T-helper 17 cell (primary cell): ENCODE measurements at regions not wholly inside any gene's neighbourhood (a gene's known extent, or its start where the extent isn't known, plus 50 kb on each side); places are given as distances from the start of the nearest gene placed in this dataset.

Experiments
- ATAC-seq: fragments of 150-1000 bp; cut with Tn5 transposase; 2 replicates; pipeline ENCODE4 v1.10.0; 2021; ENCODE audit warnings: mild to moderate bottlenecking, moderate library complexity
- DNase-seq, 3 donors: peaks; one replicate each; pipeline versions ENCODE4 v3.0.0 to v3.0.0-alpha.2; 2020 to 2021
- H3K9me3 ChIP-seq: one replicate; pipeline ENCODE4 v1.7.0; 2013; ENCODE audit warnings: low read length, mild to moderate bottlenecking; ENCODE audit not compliant: control insufficient read depth, poor library complexity, severe bottlenecking
- H3K27ac Mint-ChIP-seq: one replicate; pipeline ENCODE4 v1.8.0; 2022; ENCODE audit warnings: mild to moderate bottlenecking, moderate library complexity, mixed read lengths
- H3K27me3 Mint-ChIP-seq: one replicate; pipeline ENCODE4 v1.8.0; 2022; ENCODE audit warnings: mixed read lengths
- H3K36me3 Mint-ChIP-seq: one replicate; pipeline ENCODE4 v1.8.0; 2022; ENCODE audit warnings: low read depth, mixed read lengths
- H3K4me1 Mint-ChIP-seq: one replicate; pipeline ENCODE4 v1.8.0; 2022; ENCODE audit warnings: mild to moderate bottlenecking, mixed read lengths
- H3K4me3 Mint-ChIP-seq: one replicate; pipeline ENCODE4 v1.8.0; 2022; ENCODE audit warnings: mild to moderate bottlenecking, moderate library complexity, mixed read lengths

- H3K9me3 ChIP-seq, result no peaks in the 10 kb centered on the region
- Mint-ChIP-seq H3K27ac (no peak overlapping the region), H3K27me3 (peaks cover 6% of the 10 kb centered on the region), H3K4me3 (no peak overlapping the region), H3K36me3 (no peaks in the 10 kb centered on the region), H3K4me1 (no peaks in the 10 kb centered on the region)
- DNase-seq, result no peak
- ATAC-seq, result no peak
Measured at GRCh38 chr4:185881430-185881829, 69.4 kb upstream of the SORBS2 start.

DNA sequence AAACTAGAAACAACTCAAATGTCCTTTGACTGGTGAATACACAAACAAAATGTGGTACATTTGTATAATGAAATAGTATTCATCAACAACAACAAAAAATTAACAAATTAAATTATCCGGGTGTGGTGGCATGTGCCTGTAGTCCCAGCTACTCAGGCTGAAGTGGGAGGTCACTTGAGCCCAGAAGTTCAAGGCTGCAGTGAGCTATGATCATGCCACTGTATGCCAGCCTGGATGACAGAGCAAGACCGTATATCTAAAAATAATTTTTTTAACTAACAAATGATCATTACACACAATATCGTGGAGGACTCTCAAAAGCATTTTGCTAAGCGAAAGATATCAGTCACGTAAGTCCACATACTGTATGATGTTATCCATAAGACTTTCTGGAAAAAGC is 71.6 kb upstream of the SORBS2 start:
- Mint-ChIP-seq H3K27ac (no peak overlapping the region), H3K27me3 (peaks cover 4% of the 10 kb centered on the region), H3K36me3 (no peaks in the 10 kb centered on the region), H3K4me1 (peaks cover 7% of the 10 kb centered on the region), H3K4me3 (no peak overlapping the region)
- DNase-seq (no peak), ATAC-seq (no peak)
- H3K9me3 ChIP-seq, result no peaks in the 10 kb centered on the region

GRCh38 chr4:185885075-185885474 is 73.1 kb upstream of the SORBS2 start:
- no peak for ATAC-seq
- Mint-ChIP-seq H3K36me3 (no peaks in the 10 kb centered on the region), H3K27ac (no peak overlapping the region), H3K4me1 (peaks cover 7% of the 10 kb centered on the region), H3K4me3 (no peak overlapping the region), H3K27me3 (peaks cover 4% of the 10 kb centered on the region)
- DNase-seq, result no peak
- H3K9me3 ChIP-seq, result no peaks in the 10 kb centered on the region

GRCh38 chr4:185885604-185886003 is 73.6 kb upstream of the SORBS2 start:
- no peak for ATAC-seq
- Mint-ChIP-seq H3K4me1 (peaks cover 7% of the 10 kb centered on the region), H3K27me3 (peaks cover 4% of the 10 kb centered on the region), H3K36me3 (no peaks in the 10 kb centered on the region), H3K27ac (no peak overlapping the region), H3K4me3 (no peak overlapping the region)
- no peaks in the 10 kb centered on the region for H3K9me3 ChIP-seq
- no peak for DNase-seq

DNA sequence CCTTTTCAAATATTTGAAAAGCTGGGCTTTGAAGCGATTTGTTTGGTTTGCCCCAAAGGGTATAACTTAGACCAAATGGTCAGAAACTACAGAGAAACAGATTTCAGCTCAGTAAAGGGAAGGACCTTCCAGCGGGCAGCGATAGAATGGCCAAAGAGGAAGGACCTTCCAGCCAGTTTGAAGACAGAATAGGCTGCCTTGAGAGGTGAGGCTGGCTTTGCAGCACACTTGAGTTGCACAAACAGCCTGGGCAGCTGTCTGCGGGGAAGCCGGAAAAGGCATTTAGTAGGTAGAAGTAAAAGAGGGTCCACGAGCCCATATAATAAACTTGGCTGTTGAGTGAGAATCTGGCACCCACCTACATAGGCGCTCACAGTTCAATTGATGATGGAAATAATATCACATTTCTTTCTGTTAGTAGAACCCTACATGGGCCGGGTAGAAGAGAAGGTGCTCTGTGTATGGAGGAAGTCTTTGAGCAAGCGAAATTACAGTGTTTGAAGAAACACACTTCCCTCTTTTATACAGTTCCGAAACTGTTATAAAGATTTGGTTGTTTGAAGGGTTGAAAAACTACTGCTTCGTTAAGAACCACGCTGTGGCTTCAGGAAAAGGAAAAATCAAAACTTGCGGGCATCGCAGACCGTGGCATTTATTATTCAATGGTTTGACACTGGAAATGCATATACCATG is 75.0 kb upstream of the SORBS2 start:
- no peak overlapping the region for H3K27ac Mint-ChIP-seq
- DNase-seq (no peak), ATAC-seq (no peak)
- peaks cover 7% of the 10 kb centered on the region for H3K4me1 Mint-ChIP-seq
- H3K9me3 ChIP-seq, result no peaks in the 10 kb centered on the region
- no peak overlapping the region for H3K4me3 Mint-ChIP-seq
- H3K27me3 Mint-ChIP-seq, result peaks cover 5% of the 10 kb centered on the region
- no peaks in the 10 kb centered on the region for H3K36me3 Mint-ChIP-seq

- no peak overlapping the region for H3K4me3 Mint-ChIP-seq
- H3K9me3 ChIP-seq, result no peaks in the 10 kb centered on the region
- H3K4me1 Mint-ChIP-seq, result peaks cover 7% of the 10 kb centered on the region
- H3K27ac Mint-ChIP-seq, result no peak overlapping the region
- no peaks in the 10 kb centered on the region for H3K36me3 Mint-ChIP-seq
- H3K27me3 Mint-ChIP-seq, result peaks cover 13% of the 10 kb centered on the region
- no peak for ATAC-seq
- DNase-seq, result no peak
Measured at GRCh38 chr4:185888676-185889075, 76.7 kb upstream of the SORBS2 start.

DNA sequence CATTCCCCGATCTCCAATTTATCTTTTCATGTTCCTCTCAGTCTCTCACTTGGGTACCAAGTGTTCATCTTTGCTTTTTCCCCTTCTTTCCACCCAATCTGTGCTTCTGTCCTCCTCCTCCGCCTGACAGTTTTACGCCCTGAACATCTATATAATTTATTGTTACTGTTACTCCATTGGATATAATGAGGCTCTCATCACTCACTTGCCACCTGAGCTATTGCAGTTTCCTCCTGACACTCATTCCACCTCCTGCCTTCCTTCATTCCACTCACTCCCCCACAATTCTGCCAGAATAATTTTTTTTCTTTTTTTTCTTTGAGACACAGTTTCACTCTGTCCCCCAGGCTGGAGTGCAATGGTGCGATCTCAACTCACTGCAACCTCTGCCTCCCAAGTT is 77.6 kb upstream of the SORBS2 start:
- no peaks in the 10 kb centered on the region for H3K9me3 ChIP-seq
- no peak overlapping the region for H3K4me3 Mint-ChIP-seq
- DNase-seq (no peak), ATAC-seq (no peak)
- H3K36me3 Mint-ChIP-seq, result no peaks in the 10 kb centered on the region
- peaks cover 13% of the 10 kb centered on the region for H3K27me3 Mint-ChIP-seq
- H3K27ac Mint-ChIP-seq, result no peak overlapping the region
- H3K4me1 Mint-ChIP-seq, result peaks cover 7% of the 10 kb centered on the region

DNA sequence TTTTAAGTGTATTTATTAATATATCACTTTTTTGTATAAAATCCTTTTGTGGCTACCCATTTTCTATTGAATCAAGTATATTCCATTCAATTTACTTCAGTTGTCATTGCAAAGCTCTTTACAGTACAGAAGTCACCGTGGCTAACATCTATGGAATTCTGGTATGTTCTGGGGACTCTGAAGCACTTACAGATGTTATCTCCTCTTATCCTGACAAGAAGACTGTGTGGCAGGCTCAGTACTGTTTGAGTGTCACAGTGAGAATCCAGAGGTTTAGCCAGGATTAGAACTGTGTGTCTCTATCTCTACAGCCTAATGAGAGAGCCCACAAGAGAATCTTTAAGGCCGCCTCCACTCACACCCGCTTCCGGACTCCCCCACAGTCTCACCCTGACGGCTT is 78.2 kb upstream of the SORBS2 start:
- Mint-ChIP-seq H3K4me1 (peaks cover 7% of the 10 kb centered on the region), H3K4me3 (no peak overlapping the region), H3K36me3 (no peaks in the 10 kb centered on the region), H3K27ac (no peak overlapping the region), H3K27me3 (peaks cover 13% of the 10 kb centered on the region)
- no peaks in the 10 kb centered on the region for H3K9me3 ChIP-seq
- DNase-seq (no peak), ATAC-seq (no peak)

DNA sequence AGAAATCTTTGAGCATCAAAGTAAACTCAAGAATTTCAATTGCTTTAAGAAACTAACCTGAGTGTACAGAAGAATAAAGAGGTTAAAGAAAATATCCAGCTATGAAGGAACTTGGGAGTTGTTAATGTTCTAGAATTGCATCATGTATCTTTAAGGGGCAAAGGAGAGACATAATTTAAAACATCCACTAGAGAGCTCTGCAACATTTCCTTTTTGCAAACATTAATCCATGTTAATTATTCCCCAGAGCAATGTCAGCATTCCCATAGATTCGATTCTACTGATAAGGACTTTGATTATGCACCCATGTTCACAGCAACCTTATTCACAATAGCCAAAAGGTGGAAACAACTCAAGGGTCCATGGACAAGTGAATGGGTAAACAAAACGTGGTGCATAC is 80.2 kb upstream of the SORBS2 start:
- no peak for ATAC-seq
- H3K4me1 Mint-ChIP-seq, result peaks cover 4% of the 10 kb centered on the region
- H3K27me3 Mint-ChIP-seq, result peaks cover 9% of the 10 kb centered on the region
- no peak overlapping the region for H3K27ac Mint-ChIP-seq
- H3K36me3 Mint-ChIP-seq, result no peaks in the 10 kb centered on the region
- H3K9me3 ChIP-seq, result no peaks in the 10 kb centered on the region
- no peak overlapping the region for H3K4me3 Mint-ChIP-seq
- DNase-seq, result no peak

- H3K27me3 Mint-ChIP-seq, result peaks cover 9% of the 10 kb centered on the region
- H3K4me3 Mint-ChIP-seq, result no peak overlapping the region
- no peaks in the 10 kb centered on the region for H3K36me3 Mint-ChIP-seq
- H3K4me1 Mint-ChIP-seq, result peaks cover 4% of the 10 kb centered on the region
- no peaks in the 10 kb centered on the region for H3K9me3 ChIP-seq
- ATAC-seq (no peak), DNase-seq (no peak)
- no peak overlapping the region for H3K27ac Mint-ChIP-seq
Measured at GRCh38 chr4:185893500-185893899, 81.5 kb upstream of the SORBS2 start.

DNA sequence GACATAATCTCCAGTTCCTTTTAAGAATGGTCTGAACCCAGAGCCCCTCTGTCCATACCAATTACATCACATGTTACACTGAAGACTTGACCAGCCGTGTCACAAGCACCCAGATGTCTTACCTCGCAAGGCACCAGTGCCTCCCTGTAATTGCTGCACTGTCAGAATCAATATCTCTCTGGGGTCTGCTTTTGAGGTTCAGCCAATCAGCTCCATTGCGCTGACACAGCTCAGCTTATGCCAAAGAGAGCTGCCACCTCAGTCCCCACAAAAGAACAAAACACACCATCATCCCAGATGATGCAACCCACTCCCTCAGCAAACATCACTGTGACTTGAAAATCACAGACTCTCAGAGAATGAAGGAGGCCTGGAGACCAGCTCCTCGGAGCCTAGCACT is 82.5 kb upstream of the SORBS2 start:
- Mint-ChIP-seq H3K27me3 (peaks cover 10% of the 10 kb centered on the region), H3K4me3 (no peak overlapping the region), H3K27ac (no peak overlapping the region), H3K36me3 (no peaks in the 10 kb centered on the region), H3K4me1 (peaks cover 4% of the 10 kb centered on the region)
- ATAC-seq, result no peak
- H3K9me3 ChIP-seq, result no peaks in the 10 kb centered on the region
- no peak for DNase-seq

GRCh38 chr4:185895351-185895750 is 83.4 kb upstream of the SORBS2 start:
- Mint-ChIP-seq H3K4me3 (no peak overlapping the region), H3K27ac (no peak overlapping the region), H3K36me3 (no peaks in the 10 kb centered on the region), H3K4me1 (peaks cover 4% of the 10 kb centered on the region), H3K27me3 (peaks cover 19% of the 10 kb centered on the region)
- ATAC-seq (no peak), DNase-seq (no peak)
- H3K9me3 ChIP-seq, result no peaks in the 10 kb centered on the region

- no peak for ATAC-seq
- Mint-ChIP-seq H3K4me1 (peaks cover 4% of the 10 kb centered on the region), H3K27me3 (peaks cover 22% of the 10 kb centered on the region), H3K4me3 (no peak overlapping the region), H3K27ac (no peak overlapping the region), H3K36me3 (no peaks in the 10 kb centered on the region)
- no peak for DNase-seq
- no peaks in the 10 kb centered on the region for H3K9me3 ChIP-seq
Measured at GRCh38 chr4:185895866-185896265, 83.9 kb upstream of the SORBS2 start.

GRCh38 chr4:185896817-185897488 is 85.0 kb upstream of the SORBS2 start:
- DNase-seq, result no peak
- Mint-ChIP-seq H3K4me3 (no peak overlapping the region), H3K4me1 (peaks cover 4% of the 10 kb centered on the region), H3K27me3 (peaks cover 21% of the 10 kb centered on the region), H3K27ac (no peak overlapping the region), H3K36me3 (no peaks in the 10 kb centered on the region)
- ATAC-seq, result no peak
- no peaks in the 10 kb centered on the region for H3K9me3 ChIP-seq
